A673 (cell line): ENCODE measurements at regions not wholly inside any gene's neighbourhood (a gene's known extent, or its start where the extent isn't known, plus 50 kb on each side); places are given as distances from the start of the nearest gene placed in this dataset.

Experiments used
- BruUV-seq: library from RNA; stranded (reverse); fragments of 400-500 nt; replicated peaks from 2 replicates; lab custom pipeline; 2021; lab: Mats Ljungman, UMichigan
- CTCF ChIA-PET: fragments of 300-600 bp; sonication (Branson Sonifier 250); formaldehyde crosslinking; loops from one replicate; lab custom pipeline; 2022; ENCODE audit warnings: antibody characterized with exemption; lab: Charles Lee
- POLR2A ChIA-PET: fragments of 300-600 bp; sonication (Branson Sonifier 250); formaldehyde crosslinking; loops from one replicate; lab custom pipeline; 2022; ENCODE audit warnings: antibody characterized with exemption; ENCODE audit not compliant: low non-redundant PET; lab: Charles Lee
- DNase-seq: peaks from one replicate; pipeline ENCODE4 v3.0.0-alpha.2; 2015; ENCODE audit warnings: low spot score
- H3K27ac ChIP-seq: fragments of 200-600 bp; sonication (generic); 2 replicates; pipeline ENCODE4 v1.5.1; 2016; ENCODE audit warnings: mixed run types, low read depth, mild to moderate bottlenecking, mixed read lengths, antibody characterized with exemption, low read length; ENCODE audit not compliant: poor library complexity, severe bottlenecking
- H3K27me3 ChIP-seq: fragments of 200-600 bp; sonication (generic); replicated peaks from 2 replicates; pipeline ENCODE4 v1.6.1; 2017; ENCODE audit warnings: mixed run types, low read depth, mild to moderate bottlenecking, mixed read lengths, antibody characterized with exemption, low read length; ENCODE audit not compliant: insufficient read depth, poor library complexity
- H3K36me3 ChIP-seq: fragments of 200-600 bp; sonication (generic); 2 replicates; pipeline ENCODE4 v1.6.1; 2016; ENCODE audit warnings: mixed run types, mild to moderate bottlenecking, mixed read lengths, antibody characterized with exemption, low read length; ENCODE audit not compliant: insufficient read depth, poor library complexity, severe bottlenecking
- H3K4me1 ChIP-seq: fragments of 200-600 bp; sonication (generic); 2 replicates; pipeline ENCODE4 v1.6.1; 2017; ENCODE audit warnings: mixed run types, mild to moderate bottlenecking, mixed read lengths, antibody characterized with exemption, low read length; ENCODE audit not compliant: insufficient read depth, poor library complexity, severe bottlenecking
- H3K4me3 ChIP-seq: fragments of 200-600 bp; sonication (generic); 2 replicates; pipeline ENCODE4 v1.5.1; 2016; ENCODE audit warnings: low read depth, mixed run types, mild to moderate bottlenecking, mixed read lengths, low read length; ENCODE audit not compliant: poor library complexity, severe bottlenecking
- H3K9me3 ChIP-seq: fragments of 200-600 bp; sonication (generic); 2 replicates; pipeline ENCODE4 v1.6.1; 2016; ENCODE audit warnings: mixed run types, low read depth, mild to moderate bottlenecking, mixed read lengths, antibody characterized with exemption, low read length; ENCODE audit not compliant: poor library complexity, severe bottlenecking
- EZH2 ChIP-seq: fragments of 200-600 bp; sonication (generic); IDR thresholded peaks from 2 replicates; pipeline ENCODE4 v1.6.1; 2017; ENCODE audit warnings: borderline replicate concordance, low read depth, mild to moderate bottlenecking, mixed read lengths, antibody characterized with exemption, low read length; ENCODE audit not compliant: poor library complexity, severe bottlenecking
- intact Hi-C: fragments of 100-400 bp; cut with micrococcal nuclease; formaldehyde crosslinking; loops from one replicate; pipeline ENCODE4 v1.10.0; 2022; ENCODE audit not compliant: unreplicated experiment
- TF ChIP-seq, protein P1 (sequence below): fragments of 300-800, 200-600 bp; sonication (generic); conservative IDR thresholded peaks from 2 replicates; pipeline ENCODE4 v1.5.1; 2017; ENCODE audit warnings: low read depth, mild to moderate bottlenecking, antibody characterized with exemption, low read length, moderate library complexity, mixed read lengths

- no peaks in the 10 kb centered on the region for H3K4me1 ChIP-seq
- TF ChIP-seq, protein P1, sequence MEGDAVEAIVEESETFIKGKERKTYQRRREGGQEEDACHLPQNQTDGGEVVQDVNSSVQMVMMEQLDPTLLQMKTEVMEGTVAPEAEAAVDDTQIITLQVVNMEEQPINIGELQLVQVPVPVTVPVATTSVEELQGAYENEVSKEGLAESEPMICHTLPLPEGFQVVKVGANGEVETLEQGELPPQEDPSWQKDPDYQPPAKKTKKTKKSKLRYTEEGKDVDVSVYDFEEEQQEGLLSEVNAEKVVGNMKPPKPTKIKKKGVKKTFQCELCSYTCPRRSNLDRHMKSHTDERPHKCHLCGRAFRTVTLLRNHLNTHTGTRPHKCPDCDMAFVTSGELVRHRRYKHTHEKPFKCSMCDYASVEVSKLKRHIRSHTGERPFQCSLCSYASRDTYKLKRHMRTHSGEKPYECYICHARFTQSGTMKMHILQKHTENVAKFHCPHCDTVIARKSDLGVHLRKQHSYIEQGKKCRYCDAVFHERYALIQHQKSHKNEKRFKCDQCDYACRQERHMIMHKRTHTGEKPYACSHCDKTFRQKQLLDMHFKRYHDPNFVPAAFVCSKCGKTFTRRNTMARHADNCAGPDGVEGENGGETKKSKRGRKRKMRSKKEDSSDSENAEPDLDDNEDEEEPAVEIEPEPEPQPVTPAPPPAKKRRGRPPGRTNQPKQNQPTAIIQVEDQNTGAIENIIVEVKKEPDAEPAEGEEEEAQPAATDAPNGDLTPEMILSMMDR, result no peak
- POLR2A ChIA-PET, result no interaction called here
- no peak overlapping the region for H3K4me3 ChIP-seq
- intact Hi-C loops, result no loop called here
- H3K27me3 ChIP-seq, result no peaks in the 10 kb centered on the region
- no peaks in the 10 kb centered on the region for H3K36me3 ChIP-seq
- CTCF ChIA-PET, result no interaction called here
- no peak overlapping the region for H3K27ac ChIP-seq
- BruUV-seq, result no TSS peak
- DNase-seq, result no peak
- peaks cover 25% of the 10 kb centered on the region for H3K9me3 ChIP-seq
Observed at GRCh38 chr7:51867117-51867516, 550.5 kb upstream of the COBL start.

DNA sequence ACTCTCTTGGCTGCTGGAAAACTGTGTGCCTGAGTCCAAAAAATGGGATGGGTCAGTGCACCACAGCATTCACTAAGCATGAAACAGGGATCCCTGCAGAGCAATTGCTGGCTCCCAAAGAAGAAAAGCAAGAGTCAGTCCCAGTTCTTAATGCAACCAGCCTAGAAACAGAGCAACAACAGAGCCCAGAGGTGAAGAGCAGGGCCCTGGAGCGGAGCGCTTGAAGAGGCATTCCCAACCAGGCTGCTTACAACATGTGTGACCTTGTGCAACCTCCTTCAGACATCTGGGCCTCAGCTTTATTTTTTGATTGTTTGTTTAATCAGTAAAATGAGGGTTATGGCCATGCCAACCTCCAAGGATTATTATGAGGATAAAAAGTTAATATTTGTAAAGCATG is 543.7 kb upstream of the COBL start:
- DNase-seq, result no peak
- no peaks in the 10 kb centered on the region for H3K36me3 ChIP-seq
- no peak overlapping the region for H3K27ac ChIP-seq
- POLR2A ChIA-PET, result no interaction called here
- no peaks in the 10 kb centered on the region for H3K27me3 ChIP-seq
- no TSS peak for BruUV-seq
- H3K4me3 ChIP-seq, result no peak overlapping the region
- H3K4me1 ChIP-seq, result no peaks in the 10 kb centered on the region
- H3K9me3 ChIP-seq, result peaks cover 46% of the 10 kb centered on the region
- CTCF ChIA-PET, result no interaction called here
- intact Hi-C loops, result no loop called here
- TF ChIP-seq, protein P1, result no peak
- no peak for TF ChIP-seq EZH2

GRCh38 chr7:51850126-51850525 is 533.5 kb upstream of the COBL start:
- DNase-seq, result no peak
- Histone ChIP-seq H3K36me3 (no peaks in the 10 kb centered on the region), H3K9me3 (peaks cover 46% of the 10 kb centered on the region), H3K4me1 (no peaks in the 10 kb centered on the region), H3K4me3 (no peak overlapping the region), H3K27ac (no peak overlapping the region), H3K27me3 (no peaks in the 10 kb centered on the region)
- intact Hi-C loops, result no loop called here
- CTCF ChIA-PET, result no interaction called here
- BruUV-seq, result no TSS peak
- TF ChIP-seq, protein P1, result no peak
- no peak for TF ChIP-seq EZH2
- POLR2A ChIA-PET, result no interaction called here
